Activated CD8-positive, alpha-beta memory T cell treated with anti-CD3 and anti-CD28 coated beads, Interleukin-2, amount 50 U/mL, for 1 hour (primary cell): ENCODE measurements at regions not wholly inside any gene's neighbourhood (a gene's known extent, or its start where the extent isn't known, plus 50 kb on each side); places are given as distances from the start of the nearest gene placed in this dataset.

Source experiments
- DNase-seq: peaks from one replicate; pipeline ENCODE4 v3.0.0-alpha.2; 2020; ENCODE audit errors: extremely low read depth

- DNase-seq: no peak
Observed at GRCh38 chr2:5953525-5953924, 261.3 kb downstream of the SOX11 start.

GRCh38 chr2:5954509-5954908, 262.3 kb downstream of the SOX11 start:
- no peak for DNase-seq

GRCh38 chr2:5955921-5956320, 263.7 kb downstream of the SOX11 start:
- DNase-seq: no peak

- DNase-seq: no peak
Observed at GRCh38 chr2:5959836-5960820, 267.9 kb downstream of the SOX11 start.

- no peak for DNase-seq
Observed at GRCh38 chr2:5967506-5967905, 275.3 kb downstream of the SOX11 start.

- no peak for DNase-seq
Observed at GRCh38 chr2:5969303-5969702, 277.1 kb downstream of the SOX11 start.

- no peak for DNase-seq
Observed at GRCh38 chr2:5970347-5970746, 278.2 kb downstream of the SOX11 start.

GRCh38 chr2:5974477-5974876, 282.3 kb downstream of the SOX11 start:
- no peak for DNase-seq

GRCh38 chr2:5975401-5975800, 283.2 kb downstream of the SOX11 start:
- no peak for DNase-seq

GRCh38 chr2:5976531-5977065, 284.4 kb downstream of the SOX11 start:
- DNase-seq: no peak

GRCh38 chr2:5977477-5977876, 285.3 kb downstream of the SOX11 start:
- DNase-seq: no peak

- no peak for DNase-seq
Observed at GRCh38 chr2:5978131-5978751, 286.1 kb downstream of the SOX11 start.

GRCh38 chr2:5980450-5981190, 288.4 kb downstream of the SOX11 start:
- DNase-seq: no peak

- no peak for DNase-seq
Observed at GRCh38 chr2:5982193-5982902, 290.2 kb downstream of the SOX11 start.

GRCh38 chr2:5982903-5983265, 290.7 kb downstream of the SOX11 start:
- DNase-seq: no peak

GRCh38 chr2:5983511-5984272, 291.5 kb downstream of the SOX11 start:
- no peak for DNase-seq

GRCh38 chr2:5984273-5984655, 292.1 kb downstream of the SOX11 start:
- DNase-seq: no peak

- DNase-seq: no peak
Observed at GRCh38 chr2:5984946-5985345, 292.8 kb downstream of the SOX11 start.

- DNase-seq: no peak
Observed at GRCh38 chr2:5985536-5986385, 293.6 kb downstream of the SOX11 start.
